ENCODE measurements at regions not wholly inside any gene's neighbourhood (a gene's known extent, or its start where the extent isn't known, plus 50 kb on each side); places are given as distances from the start of the nearest gene placed in this dataset.

GRCh38 chr7:114364151-114364550, 50.5 kb upstream of the FOXP2 start:
- no peak overlapping the region for H3K4me3 ChIP-seq (ENCODE audit: low read length)
- DNase-seq (ENCODE audit: low read depth) = peak; percentile 10
- TF ChIP-seq CTCF (conservative IDR thresholded peaks at IDR 0.05; ENCODE audit: low read length) = no peak

GRCh38 chr7:114363292-114363691, 51.3 kb upstream of the FOXP2 start:
- no peak overlapping the region for H3K4me3 ChIP-seq (ENCODE audit: low read length)
- no peak for DNase-seq (ENCODE audit: low read depth)
- no peak for TF ChIP-seq CTCF (conservative IDR thresholded peaks at IDR 0.05; ENCODE audit: low read length)

GRCh38 chr7:114358911-114359310, 55.7 kb upstream of the FOXP2 start:
- no peak for DNase-seq (ENCODE audit: low read depth)
- no peak overlapping the region for H3K4me3 ChIP-seq (ENCODE audit: low read length)
- no peak for TF ChIP-seq CTCF (conservative IDR thresholded peaks at IDR 0.05; ENCODE audit: low read length)

- H3K4me3 ChIP-seq (ENCODE audit: low read length) = no peak overlapping the region
- TF ChIP-seq CTCF (conservative IDR thresholded peaks at IDR 0.05; ENCODE audit: low read length) = no peak
- no peak for DNase-seq (ENCODE audit: low read depth)
Observed at GRCh38 chr7:114356133-114356532, 58.5 kb upstream of the FOXP2 start.

- TF ChIP-seq CTCF (conservative IDR thresholded peaks at IDR 0.05; ENCODE audit: low read length) = no peak
- DNase-seq (ENCODE audit: low read depth) = no peak
- no peak overlapping the region for H3K4me3 ChIP-seq (ENCODE audit: low read length)
Observed at GRCh38 chr7:114354306-114354705, 60.3 kb upstream of the FOXP2 start.

DNA sequence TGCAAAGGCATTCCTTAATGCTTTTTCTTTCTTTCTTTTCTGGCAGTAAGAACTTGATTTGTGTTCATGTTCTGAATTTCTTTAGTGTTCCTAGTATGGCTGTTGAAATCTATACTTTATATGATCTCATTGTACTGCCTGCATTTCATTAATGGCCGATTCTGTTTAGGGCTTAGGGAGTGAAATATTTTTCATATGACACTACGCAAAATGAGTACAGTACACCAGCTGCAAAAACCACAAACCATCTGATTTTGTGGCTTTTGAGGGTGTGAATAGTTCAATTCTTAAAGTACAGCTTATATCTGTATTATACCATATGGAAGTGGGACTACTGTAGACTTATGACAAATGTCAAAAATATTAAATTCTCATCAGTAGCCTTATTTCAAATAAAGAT, 69.1 kb upstream of the FOXP2 start:
- H3K4me3 ChIP-seq (ENCODE audit: low read length) = no peak overlapping the region

More for the DNA sequence above, 69.1 kb upstream of the FOXP2 start:
- no peak for TF ChIP-seq CTCF (conservative IDR thresholded peaks at IDR 0.05; ENCODE audit: low read length)
- peak; percentile 53 for DNase-seq (ENCODE audit: low read depth)
